NOMO-1 treated with DMSO at 0.1 percent for 48 hours (cell line): ENCODE measurements at regions not wholly inside any gene's neighbourhood (a gene's known extent, or its start where the extent isn't known, plus 50 kb on each side); places are given as distances from the start of the nearest gene placed in this dataset.
A peak's percentile ranks its signal among the peaks of the same experiment; 100 is the strongest.

Experiments used
- DNase-seq: peaks from one replicate; lab custom pipeline; 2025; ENCODE audit not compliant: unreplicated experiment; lab: John Stamatoyannopoulos, UW

GRCh38 chr1:82483146-82483545 lies 682.4 kb downstream of the ADGRL2 start:
- DNase-seq, result no peak

GRCh38 chr1:82478916-82479315 lies 678.2 kb downstream of the ADGRL2 start:
- DNase-seq, result no peak

GRCh38 chr1:82472489-82473131 lies 671.9 kb downstream of the ADGRL2 start:
- DNase-seq, result no peak

GRCh38 chr1:82466891-82467290 lies 666.2 kb downstream of the ADGRL2 start:
- peak; percentile 93 for DNase-seq

- peak; percentile 30 for DNase-seq
These were observed 665.7 kb downstream of the ADGRL2 start for GRCh38 chr1:82466416-82466815.

GRCh38 chr1:82465024-82465423 lies 664.3 kb downstream of the ADGRL2 start:
- DNase-seq, result no peak

GRCh38 chr1:82464362-82465001 lies 663.7 kb downstream of the ADGRL2 start:
- no peak for DNase-seq

- peak; percentile 68 for DNase-seq
These were observed 663.2 kb downstream of the ADGRL2 start for GRCh38 chr1:82463951-82464350.

- no peak for DNase-seq
These were observed 661.6 kb downstream of the ADGRL2 start for GRCh38 chr1:82462366-82462765.

- no peak for DNase-seq
These were observed 654.6 kb downstream of the ADGRL2 start for GRCh38 chr1:82455342-82455741.

- no peak for DNase-seq
These were observed 653.7 kb downstream of the ADGRL2 start for GRCh38 chr1:82454431-82454830.

GRCh38 chr1:82453511-82454185 lies 652.9 kb downstream of the ADGRL2 start:
- DNase-seq, result no peak

GRCh38 chr1:82452096-82452495 lies 651.4 kb downstream of the ADGRL2 start:
- DNase-seq, result no peak

- DNase-seq, result no peak
These were observed 650.5 kb downstream of the ADGRL2 start for GRCh38 chr1:82451191-82451590.

GRCh38 chr1:82449506-82450057 lies 648.8 kb downstream of the ADGRL2 start:
- DNase-seq, result no peak

GRCh38 chr1:82446955-82447354 lies 646.2 kb downstream of the ADGRL2 start:
- DNase-seq, result no peak

- DNase-seq, result no peak
These were observed 645.5 kb downstream of the ADGRL2 start for GRCh38 chr1:82446236-82446635.

GRCh38 chr1:82445827-82446226 lies 645.1 kb downstream of the ADGRL2 start:
- no peak for DNase-seq

- no peak for DNase-seq
These were observed 644.4 kb downstream of the ADGRL2 start for GRCh38 chr1:82445132-82445531.

GRCh38 chr1:82441402-82441801 lies 640.7 kb downstream of the ADGRL2 start:
- DNase-seq, result no peak

- DNase-seq, result no peak
These were observed 622.6 kb downstream of the ADGRL2 start for GRCh38 chr1:82423174-82423815.

- DNase-seq, result no peak
These were observed 621.0 kb downstream of the ADGRL2 start for GRCh38 chr1:82421782-82422181.
